ENCODE measurements at regions not wholly inside any gene's neighbourhood (a gene's known extent, or its start where the extent isn't known, plus 50 kb on each side); places are given as distances from the start of the nearest gene placed in this dataset.

GRCh38 chr1:195876792-195877191 lies 731.4 kb downstream of the KCNT2 start:
- TF ChIP-seq CTCF (IDR thresholded peaks at IDR 0.05; ENCODE audit: low read depth, low read length, poor library complexity, severe bottlenecking): no peak
- no peak for TF ChIP-seq EZH2phosphoT487 (IDR thresholded peaks at IDR 0.05; ENCODE audit: borderline replicate concordance, low read length)
